Liver (tissue), 3 donors: ENCODE measurements at regions not wholly inside any gene's neighbourhood (a gene's known extent, or its start where the extent isn't known, plus 50 kb on each side); places are given as distances from the start of the nearest gene placed in this dataset.

ENCODE experiments used
- ATF3 ChIP-seq: IDR thresholded peaks from 2 replicates; pipeline ENCODE4 v1.6.1; 2016; ENCODE audit warnings: antibody characterized with exemption
- CTCF ChIP-seq: fragments of 150-350 bp; IDR thresholded peaks from 2 replicates; pipeline ENCODE4 v1.5.1; 2017; ENCODE audit warnings: improper control_type of control experiment, low read depth, low read length; ENCODE audit not compliant: missing input control
- EGR1 ChIP-seq, 2 donors: IDR thresholded peaks; 2 replicates each; pipeline ENCODE4 v1.6.1; 2016 to 2018; ENCODE audit warnings: antibody characterized with exemption in 2 of 2, low read depth in 2 of 2
- FOXA1 ChIP-seq: IDR thresholded peaks from 2 replicates; pipeline ENCODE4 v1.6.1; 2016; ENCODE audit warnings: antibody characterized with exemption
- GABPA ChIP-seq, 2 donors: IDR thresholded peaks in 1 of 2; conservative IDR thresholded peaks in 1 of 2; 2 replicates each; pipeline ENCODE4 v1.6.1; 2016; ENCODE audit warnings: antibody characterized with exemption in 2 of 2, mild to moderate bottlenecking in 1 of 2, moderate library complexity in 1 of 2
- JUND ChIP-seq, 2 donors: IDR thresholded peaks; 2 replicates each; pipeline ENCODE4 v1.6.1; 2016; ENCODE audit warnings: antibody characterized with exemption in 2 of 2
- REST ChIP-seq: IDR thresholded peaks from 2 replicates; pipeline ENCODE4 v1.6.1; 2016; ENCODE audit warnings: antibody characterized with exemption, mild to moderate bottlenecking
- SP1 ChIP-seq: IDR thresholded peaks from 2 replicates; pipeline ENCODE4 v1.6.1; 2018; ENCODE audit warnings: antibody characterized with exemption, mild to moderate bottlenecking
- ZBTB33 ChIP-seq: IDR thresholded peaks from 2 replicates; pipeline ENCODE4 v1.6.1; 2016; ENCODE audit warnings: antibody characterized with exemption
- donor health status: healthy.
- donor health status: healthy.

GRCh38 chr7:130998993-130999602 is 265.1 kb upstream of the KLF14 start:
- TF ChIP-seq CTCF (no peak), REST (no peak), EGR1 (IDR thresholded peaks at IDR 0.05; ENCODE audit: low read depth in 2 of 2) (no peak), FOXA1 (no peak), GABPA (IDR thresholded peaks at IDR 0.05 in 1 of 2, conservative IDR thresholded peaks at IDR 0.05 in 1 of 2) (no peak), ATF3 (no peak), JUND (IDR thresholded peaks at IDR 0.05) (no peak), SP1 (no peak), ZBTB33 (no peak)
